ENCODE measurements at regions not wholly inside any gene's neighbourhood (a gene's known extent, or its start where the extent isn't known, plus 50 kb on each side); places are given as distances from the start of the nearest gene placed in this dataset.

DNA sequence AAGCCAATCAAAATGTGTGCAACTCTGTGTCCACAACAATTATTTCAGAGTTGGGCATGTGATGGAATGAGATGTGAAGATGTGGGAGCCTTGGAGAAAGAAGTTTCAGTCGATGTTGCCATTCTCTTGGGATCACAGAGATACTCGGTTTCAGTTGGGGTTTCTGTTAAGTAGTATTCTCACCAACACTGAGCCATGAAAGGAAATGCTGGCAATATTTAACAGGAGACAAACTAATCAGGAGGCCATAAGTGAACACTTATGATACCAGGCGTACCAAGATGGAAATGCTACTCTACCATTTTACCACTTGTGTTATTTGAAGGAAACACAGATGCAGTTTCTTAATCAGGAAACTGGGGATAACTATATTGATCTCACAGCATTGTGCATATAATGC is 53.3 kb upstream of the NUDT7 start:
- Mint-ChIP-seq H3K27me3 (ENCODE audit: unreplicated experiment) (no peaks in the 10 kb centered on the region), H3K4me3 (ENCODE audit: unreplicated experiment) (no peak overlapping the region), H3K36me3 (ENCODE audit: unreplicated experiment) (no peaks in the 10 kb centered on the region), H3K27ac (ENCODE audit: unreplicated experiment) (no peak overlapping the region), H3K9me3 (ENCODE audit: unreplicated experiment) (no peaks in the 10 kb centered on the region), H3K4me1 (ENCODE audit: unreplicated experiment) (no peaks in the 10 kb centered on the region)
- DNase-seq (ENCODE audit: extremely low spot score, unreplicated experiment), result no peak
- TF ChIP-seq, protein P1, sequence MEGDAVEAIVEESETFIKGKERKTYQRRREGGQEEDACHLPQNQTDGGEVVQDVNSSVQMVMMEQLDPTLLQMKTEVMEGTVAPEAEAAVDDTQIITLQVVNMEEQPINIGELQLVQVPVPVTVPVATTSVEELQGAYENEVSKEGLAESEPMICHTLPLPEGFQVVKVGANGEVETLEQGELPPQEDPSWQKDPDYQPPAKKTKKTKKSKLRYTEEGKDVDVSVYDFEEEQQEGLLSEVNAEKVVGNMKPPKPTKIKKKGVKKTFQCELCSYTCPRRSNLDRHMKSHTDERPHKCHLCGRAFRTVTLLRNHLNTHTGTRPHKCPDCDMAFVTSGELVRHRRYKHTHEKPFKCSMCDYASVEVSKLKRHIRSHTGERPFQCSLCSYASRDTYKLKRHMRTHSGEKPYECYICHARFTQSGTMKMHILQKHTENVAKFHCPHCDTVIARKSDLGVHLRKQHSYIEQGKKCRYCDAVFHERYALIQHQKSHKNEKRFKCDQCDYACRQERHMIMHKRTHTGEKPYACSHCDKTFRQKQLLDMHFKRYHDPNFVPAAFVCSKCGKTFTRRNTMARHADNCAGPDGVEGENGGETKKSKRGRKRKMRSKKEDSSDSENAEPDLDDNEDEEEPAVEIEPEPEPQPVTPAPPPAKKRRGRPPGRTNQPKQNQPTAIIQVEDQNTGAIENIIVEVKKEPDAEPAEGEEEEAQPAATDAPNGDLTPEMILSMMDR (IDR thresholded peaks at IDR 0.05), result no peak

Data from osteocyte (in vitro differentiated cells).